Upper lobe of left lung (tissue), 6 donors: ENCODE measurements at regions not wholly inside any gene's neighbourhood (a gene's known extent, or its start where the extent isn't known, plus 50 kb on each side); places are given as distances from the start of the nearest gene placed in this dataset.

Source experiments
- ATAC-seq, 2 donors: fragments of 200-7000 bp; cut with Tn5 transposase; one replicate each; pipeline ENCODE4 v1.9.1; 2022; ENCODE audit warnings: mild to moderate bottlenecking in 2 of 2, moderate library complexity in 2 of 2; ENCODE audit not compliant: low FRiP score in 2 of 2
- DNase-seq, 2 donors: peaks; one replicate each; pipeline ENCODE4 v3.0.0-alpha.2; 2019 to 2020
- H3K27ac ChIP-seq, 4 donors: fragments of 200-600 bp; sonication (generic); one replicate each; pipeline ENCODE4 v1.5.1; 2016 to 2019
- H3K27me3 ChIP-seq, 4 donors: fragments of 200-600 bp; sonication (generic); one replicate each; pipeline ENCODE4 v1.5.1; 2017 to 2019
- H3K36me3 ChIP-seq, 4 donors: fragments of 200-600 bp; sonication (generic); one replicate each; pipeline ENCODE4 v1.5.1; 2016 to 2019
- H3K4me1 ChIP-seq, 4 donors: fragments of 200-600 bp; sonication (generic); one replicate each; pipeline ENCODE4 v1.5.1; 2018 to 2019
- H3K4me3 ChIP-seq, 4 donors: fragments of 200-600 bp; sonication (generic); one replicate each; pipeline ENCODE4 v1.5.1; 2017 to 2019; ENCODE audit warnings: mild to moderate bottlenecking in 2 of 4, moderate library complexity in 1 of 4
- H3K9me3 ChIP-seq, 4 donors: fragments of 200-600 bp; sonication (generic); one replicate each; pipeline ENCODE4 v1.5.1; 2018 to 2019
- EP300 ChIP-seq, 4 donors: sonication (generic); formaldehyde crosslinking; IDR thresholded peaks; one replicate each; pipeline ENCODE4 v1.5.1; 2017; ENCODE audit warnings: antibody characterized with exemption in 4 of 4, control low read depth in 2 of 4
- POLR2A ChIP-seq, 4 donors: fragments of 450-650 bp; IDR thresholded peaks; one replicate each; pipeline ENCODE4 v1.5.1; 2016 to 2017; ENCODE audit warnings: antibody characterized with exemption in 4 of 4, mild to moderate bottlenecking in 2 of 4
- POLR2AphosphoS5 ChIP-seq, 2 donors: sonication (generic); formaldehyde crosslinking; IDR thresholded peaks; one replicate each; pipeline ENCODE4 v1.5.1; 2017; ENCODE audit warnings: antibody characterized with exemption in 2 of 2
- WGBS, 2 donors: methylation state at CpG; one replicate each; pipeline ENCODE4 v1.1.5; 2017 to 2018; 5-methylcytosine and 5-hydroxymethylcytosine counted together
- TF ChIP-seq, protein P1 (sequence below), 6 experiments: fragments of 450-650 bp in 4 of 6; fragments of 200-600 bp in 2 of 6; sonication (generic) in 2 of 6; IDR thresholded peaks; one replicate each; pipeline ENCODE4 v1.5.1; 2016 to 2019; ENCODE audit warnings: antibody characterized with exemption in 6 of 6
- donor health status: DM: no; HTN: no; CAD: no; lungs with moderate emphysema.
- donor health status: DM: no; HTN: yes; CAD: no; lungs with severe emphysema.

DNA sequence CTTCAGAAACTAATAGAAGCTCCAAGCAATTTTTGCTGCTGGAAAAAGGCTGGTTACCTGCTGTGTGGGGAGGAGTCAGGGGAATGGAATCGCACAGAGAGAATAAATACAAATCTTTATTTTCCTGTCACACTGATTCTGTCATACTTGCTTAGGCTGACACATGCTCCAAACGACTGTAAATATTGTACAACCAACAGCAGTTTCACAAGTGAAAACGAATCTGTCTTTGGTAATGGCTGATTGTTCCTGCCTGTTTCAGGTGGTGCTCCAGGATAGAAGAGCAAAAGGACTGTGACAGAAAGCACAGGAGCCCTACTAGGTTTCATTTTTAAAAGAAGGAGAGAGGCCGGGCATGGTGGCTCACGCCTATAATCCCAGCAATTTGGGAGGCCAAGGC is 125.5 kb upstream of the DCLK2 start:
- TF ChIP-seq, protein P1, sequence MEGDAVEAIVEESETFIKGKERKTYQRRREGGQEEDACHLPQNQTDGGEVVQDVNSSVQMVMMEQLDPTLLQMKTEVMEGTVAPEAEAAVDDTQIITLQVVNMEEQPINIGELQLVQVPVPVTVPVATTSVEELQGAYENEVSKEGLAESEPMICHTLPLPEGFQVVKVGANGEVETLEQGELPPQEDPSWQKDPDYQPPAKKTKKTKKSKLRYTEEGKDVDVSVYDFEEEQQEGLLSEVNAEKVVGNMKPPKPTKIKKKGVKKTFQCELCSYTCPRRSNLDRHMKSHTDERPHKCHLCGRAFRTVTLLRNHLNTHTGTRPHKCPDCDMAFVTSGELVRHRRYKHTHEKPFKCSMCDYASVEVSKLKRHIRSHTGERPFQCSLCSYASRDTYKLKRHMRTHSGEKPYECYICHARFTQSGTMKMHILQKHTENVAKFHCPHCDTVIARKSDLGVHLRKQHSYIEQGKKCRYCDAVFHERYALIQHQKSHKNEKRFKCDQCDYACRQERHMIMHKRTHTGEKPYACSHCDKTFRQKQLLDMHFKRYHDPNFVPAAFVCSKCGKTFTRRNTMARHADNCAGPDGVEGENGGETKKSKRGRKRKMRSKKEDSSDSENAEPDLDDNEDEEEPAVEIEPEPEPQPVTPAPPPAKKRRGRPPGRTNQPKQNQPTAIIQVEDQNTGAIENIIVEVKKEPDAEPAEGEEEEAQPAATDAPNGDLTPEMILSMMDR (IDR thresholded peaks at IDR 0.05), result no peak
- TF ChIP-seq EP300 (IDR thresholded peaks at IDR 0.05), result no peak
- no peak for TF ChIP-seq POLR2A (IDR thresholded peaks at IDR 0.05)
- no peak for TF ChIP-seq POLR2AphosphoS5 (IDR thresholded peaks at IDR 0.05)
- H3K4me1 ChIP-seq, result no peaks in the 10 kb centered on the region
- DNase-seq (no peak), ATAC-seq (no peak)
- no peak overlapping the region for H3K27ac ChIP-seq
- no peak overlapping the region for H3K4me3 ChIP-seq
- 82 to 84% methylated on average over 5 of the region's 5 CpGs for WGBS, 2 donors
- no peaks in the 10 kb centered on the region for H3K27me3 ChIP-seq
- no peaks in the 10 kb centered on the region for H3K9me3 ChIP-seq
- no peaks in the 10 kb centered on the region for H3K36me3 ChIP-seq

DNA sequence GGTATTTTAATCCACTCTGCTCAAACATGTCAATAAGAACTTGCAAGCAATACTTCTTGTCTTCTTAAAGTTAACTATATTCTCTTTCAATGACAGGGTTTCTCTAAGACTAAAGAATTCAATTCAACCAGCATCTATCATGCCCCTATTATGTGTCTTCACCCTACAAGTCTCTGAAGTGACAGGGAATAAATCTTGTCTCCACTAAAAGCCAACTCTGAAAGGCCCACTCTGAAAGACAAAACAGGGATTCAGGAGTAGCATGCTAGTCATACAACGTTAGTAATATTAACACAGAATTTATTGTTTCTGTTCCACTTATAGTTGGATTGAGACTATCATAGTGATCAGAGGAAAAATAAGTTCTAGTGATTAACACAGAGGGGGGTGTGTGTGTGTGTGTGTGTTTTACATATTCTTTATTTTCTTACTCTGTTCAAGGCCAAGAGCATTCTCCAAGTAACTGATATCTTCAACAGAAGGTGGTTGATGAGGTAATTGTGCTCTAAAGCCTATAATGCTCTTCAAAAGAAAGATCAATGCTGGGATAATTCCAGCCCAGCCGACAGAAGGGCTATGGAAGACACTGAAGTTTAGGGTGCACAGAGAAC is 122.4 kb upstream of the DCLK2 start:
- ATAC-seq, result no peak
- Histone ChIP-seq H3K27me3 (no peaks in the 10 kb centered on the region), H3K9me3 (no peaks in the 10 kb centered on the region), H3K27ac (no peak overlapping the region), H3K36me3 (no peaks in the 10 kb centered on the region), H3K4me3 (no peak overlapping the region), H3K4me1 (no peaks in the 10 kb centered on the region)
- TF ChIP-seq POLR2A (IDR thresholded peaks at IDR 0.05), result no peak
- no peak for TF ChIP-seq POLR2AphosphoS5 (IDR thresholded peaks at IDR 0.05)
- TF ChIP-seq, protein P1 (IDR thresholded peaks at IDR 0.05), result no peak
- no peak for TF ChIP-seq EP300 (IDR thresholded peaks at IDR 0.05)
- no peak for DNase-seq
- 68 to 71% methylated on average over 2 of the region's 2 CpGs for WGBS, 2 donors

GRCh38 chr4:149956678-149957077 is 121.6 kb upstream of the DCLK2 start:
- no peak overlapping the region for H3K27ac ChIP-seq
- H3K9me3 ChIP-seq, result no peaks in the 10 kb centered on the region
- ATAC-seq (no peak), DNase-seq (no peak)
- H3K27me3 ChIP-seq, result no peaks in the 10 kb centered on the region
- TF ChIP-seq POLR2A (IDR thresholded peaks at IDR 0.05), result no peak
- TF ChIP-seq EP300 (IDR thresholded peaks at IDR 0.05), result no peak
- TF ChIP-seq, protein P1 (IDR thresholded peaks at IDR 0.05), result no peak
- no peak for TF ChIP-seq POLR2AphosphoS5 (IDR thresholded peaks at IDR 0.05)
- H3K4me3 ChIP-seq, result no peak overlapping the region
- no peaks in the 10 kb centered on the region for H3K36me3 ChIP-seq
- no peaks in the 10 kb centered on the region for H3K4me1 ChIP-seq
- WGBS, 2 donors, result 92 to 96% methylated on average over 3 of the region's 3 CpGs

- Histone ChIP-seq H3K27me3 (no peaks in the 10 kb centered on the region), H3K4me1 (no peaks in the 10 kb centered on the region), H3K36me3 (no peaks in the 10 kb centered on the region), H3K9me3 (no peaks in the 10 kb centered on the region), H3K27ac (no peak overlapping the region), H3K4me3 (no peak overlapping the region)
- no peak for TF ChIP-seq EP300 (IDR thresholded peaks at IDR 0.05)
- TF ChIP-seq, protein P1 (IDR thresholded peaks at IDR 0.05), result no peak
- no peak for TF ChIP-seq POLR2A (IDR thresholded peaks at IDR 0.05)
- TF ChIP-seq POLR2AphosphoS5 (IDR thresholded peaks at IDR 0.05), result no peak
- no peak for ATAC-seq
- DNase-seq, result no peak
- 84 to 89% methylated on average over 5 of the region's 5 CpGs for WGBS, 2 donors
Measured at GRCh38 chr4:149961876-149962597, 116.2 kb upstream of the DCLK2 start.
